Keratinocyte (primary cell): ENCODE measurements at regions not wholly inside any gene's neighbourhood (a gene's known extent, or its start where the extent isn't known, plus 50 kb on each side); places are given as distances from the start of the nearest gene placed in this dataset.
"Not testable (repeated sequence)": the region's sequence is repeated elsewhere in the genome, so short reads cannot be mapped to it uniquely, and the experiment has no call there.

ENCODE experiments used
- DNase-seq: peaks from one replicate; pipeline ENCODE4 v3.0.0-alpha.2; 2011; ENCODE audit warnings: low read depth, missing footprints, low spot score
- FAIRE-seq: peaks from 2 replicates; lab custom pipeline; 2011; peaks lifted over from hg19 to GRCh38; lab: Jason Lieb, UNC
- H2AFZ ChIP-seq: 2 replicates; pipeline ENCODE4 v1.6.0; 2012; ENCODE audit warnings: low read length, control low read depth, inconsistent platforms; ENCODE audit not compliant: control insufficient read depth
- H3K27ac ChIP-seq: 2 replicates; pipeline ENCODE4 v1.5.1; 2011; ENCODE audit warnings: low read length; ENCODE audit not compliant: control insufficient read depth, insufficient read depth
- H3K27me3 ChIP-seq: 3 replicates; pipeline ENCODE4 v1.6.0; 2011; ENCODE audit warnings: low read length; ENCODE audit not compliant: control insufficient read depth, insufficient read depth; ENCODE audit errors: extremely low read depth
- H3K36me3 ChIP-seq, 2 experiments: 2 replicates in 1 of 2; 3 replicates in 1 of 2; pipeline ENCODE4 v1.5.1; 2011; ENCODE audit warnings: low read length in 2 of 2, mild to moderate bottlenecking in 1 of 2; ENCODE audit not compliant: control insufficient read depth in 2 of 2, insufficient read depth in 2 of 2; ENCODE audit errors: extremely low read depth in 1 of 2
- H3K4me1 ChIP-seq: 3 replicates; pipeline ENCODE4 v1.5.1; 2011; ENCODE audit warnings: low read length; ENCODE audit not compliant: control insufficient read depth, insufficient read depth; ENCODE audit errors: extremely low read depth
- H3K4me2 ChIP-seq: 3 replicates; pipeline ENCODE4 v1.6.0; 2011; ENCODE audit warnings: low read depth, low read length; ENCODE audit not compliant: control insufficient read depth, insufficient read depth; ENCODE audit errors: extremely low read depth
- H3K4me3 ChIP-seq, 3 experiments: fragments of 200-600 bp in 1 of 3; sonication (generic) in 1 of 3; 2 replicates in 2 of 3; 3 replicates in 1 of 3; pipeline ENCODE4 v1.5.1; 2011 to 2016; ENCODE audit warnings: low read length in 3 of 3, mild to moderate bottlenecking in 3 of 3, control low read depth in 2 of 3, inconsistent platforms in 1 of 3, low read depth in 1 of 3, mixed read lengths in 1 of 3, mixed run types in 1 of 3, moderate library complexity in 1 of 3; ENCODE audit not compliant: control insufficient read depth in 2 of 3, insufficient read depth in 2 of 3; ENCODE audit errors: extremely low read depth in 1 of 3
- H3K79me2 ChIP-seq: 2 replicates; pipeline ENCODE4 v1.6.0; 2012; ENCODE audit warnings: low read length; ENCODE audit not compliant: control insufficient read depth, insufficient read depth
- H3K9ac ChIP-seq: 3 replicates; pipeline ENCODE4 v1.6.0; 2011; ENCODE audit warnings: low read length; ENCODE audit not compliant: control insufficient read depth, insufficient read depth; ENCODE audit errors: extremely low read depth
- H3K9me1 ChIP-seq: 3 replicates; pipeline ENCODE4 v1.6.0; 2011; ENCODE audit warnings: low read length; ENCODE audit not compliant: control insufficient read depth, insufficient read depth; ENCODE audit errors: extremely low read depth
- H3K9me3 ChIP-seq: 2 replicates; pipeline ENCODE4 v1.5.1; 2012; ENCODE audit warnings: low read depth, low read length; ENCODE audit not compliant: control insufficient read depth
- H4K20me1 ChIP-seq: 3 replicates; pipeline ENCODE4 v1.6.0; 2011; ENCODE audit warnings: low read length; ENCODE audit not compliant: control insufficient read depth, insufficient read depth; ENCODE audit errors: extremely low read depth
- CTCF ChIP-seq, 3 experiments: IDR thresholded peaks in 1 of 3; conservative IDR thresholded peaks in 1 of 3; optimal IDR thresholded peaks in 1 of 3; 2 replicates in 2 of 3; 3 replicates in 1 of 3; pipeline versions ENCODE3 to v1.5.1; 2011; ENCODE audit warnings: low read length in 3 of 3, mild to moderate bottlenecking in 3 of 3, moderate library complexity in 2 of 3, control low read depth in 1 of 3, inconsistent platforms in 1 of 3; ENCODE audit not compliant: insufficient read depth in 2 of 3; ENCODE audit errors: extremely low read depth in 1 of 3
- dilution Hi-C: fragments of 300-500 bp; cut with MboI; formaldehyde crosslinking; loops from one replicate; pipeline ENCODE4 v1.7.0; 2020; ENCODE audit warnings: low sequenced_read_pairs; ENCODE audit not compliant: extremely low pct_ligation_motif_present

GRCh38 chr16:29328528-29328927, 78.0 kb downstream of the NPIPB11 start:
- not testable (repeated sequence) for FAIRE-seq

GRCh38 chr16:29327631-29328408, 78.7 kb downstream of the NPIPB11 start:
- H3K9me1 ChIP-seq, H3K9ac ChIP-seq, H2AFZ ChIP-seq, H3K79me2 ChIP-seq, H3K9me3 ChIP-seq, H3K27me3 ChIP-seq, H3K36me3 ChIP-seq, H3K27ac ChIP-seq, H4K20me1 ChIP-seq, DNase-seq, dilution Hi-C loops, H3K4me2 ChIP-seq, H3K4me3 ChIP-seq, FAIRE-seq, H3K4me1 ChIP-seq: not testable (repeated sequence)

More at GRCh38 chr16:29328528-29328927, 78.0 kb downstream of the NPIPB11 start:
- H3K9me3 ChIP-seq, H3K4me2 ChIP-seq, H3K27ac ChIP-seq, H3K36me3 ChIP-seq, H3K4me1 ChIP-seq, H3K27me3 ChIP-seq, H3K9me1 ChIP-seq, dilution Hi-C loops, DNase-seq, H4K20me1 ChIP-seq, H2AFZ ChIP-seq, H3K79me2 ChIP-seq, H3K9ac ChIP-seq, H3K4me3 ChIP-seq: not testable (repeated sequence)
- peak in 1 of 3 experiments; percentile 5 for TF ChIP-seq CTCF (optimal IDR thresholded peaks at IDR 0.05 in 1 of 3, IDR thresholded peaks at IDR 0.05 in 1 of 3, conservative IDR thresholded peaks at IDR 0.05 in 1 of 3; ENCODE audit: extremely low read depth in 1 of 3, insufficient read depth in 2 of 3, low read length in 3 of 3)

- H3K4me1 ChIP-seq, H3K4me3 ChIP-seq, dilution Hi-C loops, H3K79me2 ChIP-seq, H3K9me3 ChIP-seq, FAIRE-seq, H2AFZ ChIP-seq, DNase-seq, H3K9ac ChIP-seq, H3K27ac ChIP-seq, H3K36me3 ChIP-seq, H3K4me2 ChIP-seq, H4K20me1 ChIP-seq, H3K27me3 ChIP-seq, H3K9me1 ChIP-seq: not testable (repeated sequence)
Measured at GRCh38 chr16:29326164-29327125, 80.1 kb downstream of the NPIPB11 start.

GRCh38 chr16:29323725-29324124, 82.8 kb downstream of the NPIPB11 start:
- H2AFZ ChIP-seq, H3K27me3 ChIP-seq, H4K20me1 ChIP-seq, H3K9me3 ChIP-seq, H3K4me2 ChIP-seq, FAIRE-seq, dilution Hi-C loops, DNase-seq, H3K9ac ChIP-seq, H3K79me2 ChIP-seq, H3K9me1 ChIP-seq, H3K4me1 ChIP-seq, H3K36me3 ChIP-seq, H3K4me3 ChIP-seq, H3K27ac ChIP-seq: not testable (repeated sequence)
